ENCODE measurements at regions not wholly inside any gene's neighbourhood (a gene's known extent, or its start where the extent isn't known, plus 50 kb on each side); places are given as distances from the start of the nearest gene placed in this dataset.

DNA sequence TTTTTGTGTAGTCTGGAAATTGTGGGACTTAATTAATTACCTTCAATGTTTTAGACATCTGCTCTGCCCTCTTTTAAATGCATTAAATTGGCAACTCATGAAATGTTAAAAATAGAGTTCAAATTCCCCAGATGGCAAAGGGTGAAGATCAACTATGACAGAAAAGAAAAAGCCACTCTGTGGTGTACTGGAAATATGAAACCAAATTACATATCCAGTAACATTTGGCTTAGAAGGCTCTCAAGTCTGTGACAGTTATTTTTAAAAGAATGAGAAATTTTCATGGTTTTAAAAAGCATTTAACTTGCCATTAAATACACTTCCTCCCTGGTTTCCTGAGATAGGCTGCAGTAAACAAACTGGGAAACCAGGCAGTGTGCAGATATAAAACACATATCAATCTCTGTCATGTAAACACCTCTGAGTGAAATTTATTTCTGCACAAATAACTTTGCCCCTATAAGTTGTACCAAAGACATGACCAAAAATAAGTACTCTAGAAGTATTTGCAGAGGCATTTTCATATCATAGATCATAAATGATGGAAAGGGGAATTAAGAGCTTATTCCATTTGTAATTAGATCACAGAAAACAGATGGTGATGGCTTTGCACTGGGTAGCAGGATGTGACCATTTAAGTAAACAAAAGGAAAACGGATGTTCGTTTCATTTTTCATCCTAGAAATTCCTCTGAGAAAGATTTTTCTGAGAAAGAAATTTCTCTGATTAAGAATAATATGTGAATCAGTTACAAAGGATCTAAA lies 360.1 kb downstream of the SAMD5 start:
- Histone ChIP-seq H3K36me3 (no peaks in the 10 kb centered on the region), H3K4me1 (peaks cover 0 to 7% (median 0%) of the 10 kb centered on the region in 3 donors), H3K27me3 (no peaks in the 10 kb centered on the region), H3K9me3 (no peaks in the 10 kb centered on the region), H3K27ac (no peak overlapping the region), H3K4me3 (no peak overlapping the region)
- intact Hi-C loops (cut with DNase I) = no loop called here
- WGBS, 2 donors = 19 to 22% methylated on average over 2 of the region's 2 CpGs
- no peak for DNase-seq
- no peak for TF ChIP-seq POLR2A (IDR thresholded peaks at IDR 0.05)
- TF ChIP-seq, protein P1, sequence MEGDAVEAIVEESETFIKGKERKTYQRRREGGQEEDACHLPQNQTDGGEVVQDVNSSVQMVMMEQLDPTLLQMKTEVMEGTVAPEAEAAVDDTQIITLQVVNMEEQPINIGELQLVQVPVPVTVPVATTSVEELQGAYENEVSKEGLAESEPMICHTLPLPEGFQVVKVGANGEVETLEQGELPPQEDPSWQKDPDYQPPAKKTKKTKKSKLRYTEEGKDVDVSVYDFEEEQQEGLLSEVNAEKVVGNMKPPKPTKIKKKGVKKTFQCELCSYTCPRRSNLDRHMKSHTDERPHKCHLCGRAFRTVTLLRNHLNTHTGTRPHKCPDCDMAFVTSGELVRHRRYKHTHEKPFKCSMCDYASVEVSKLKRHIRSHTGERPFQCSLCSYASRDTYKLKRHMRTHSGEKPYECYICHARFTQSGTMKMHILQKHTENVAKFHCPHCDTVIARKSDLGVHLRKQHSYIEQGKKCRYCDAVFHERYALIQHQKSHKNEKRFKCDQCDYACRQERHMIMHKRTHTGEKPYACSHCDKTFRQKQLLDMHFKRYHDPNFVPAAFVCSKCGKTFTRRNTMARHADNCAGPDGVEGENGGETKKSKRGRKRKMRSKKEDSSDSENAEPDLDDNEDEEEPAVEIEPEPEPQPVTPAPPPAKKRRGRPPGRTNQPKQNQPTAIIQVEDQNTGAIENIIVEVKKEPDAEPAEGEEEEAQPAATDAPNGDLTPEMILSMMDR (IDR thresholded peaks at IDR 0.05) = no peak

DNA sequence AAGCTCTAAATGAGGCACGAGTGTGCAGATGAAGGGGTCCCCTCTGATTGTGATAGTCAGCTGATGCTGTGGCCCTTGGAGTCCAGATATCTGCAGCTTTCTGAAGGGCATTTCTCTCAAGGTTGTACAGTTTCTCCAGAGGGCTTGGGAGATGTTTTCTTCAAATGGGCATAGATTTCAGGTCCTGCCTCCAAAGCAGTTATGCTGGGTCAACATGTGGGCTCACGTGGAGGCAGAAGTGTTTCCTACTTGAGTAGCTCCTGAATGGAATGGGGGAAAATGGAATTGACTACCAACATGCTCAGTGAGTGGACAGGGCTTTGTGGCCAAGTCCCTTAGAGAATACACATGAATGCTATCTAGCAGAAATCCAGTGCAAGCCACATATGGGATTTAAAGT lies 360.7 kb downstream of the SAMD5 start:
- Histone ChIP-seq H3K9me3 (no peaks in the 10 kb centered on the region), H3K36me3 (no peaks in the 10 kb centered on the region), H3K27ac (no peak overlapping the region), H3K4me1 (peaks cover 0 to 7% (median 0%) of the 10 kb centered on the region in 3 donors), H3K27me3 (no peaks in the 10 kb centered on the region), H3K4me3 (no peak overlapping the region)
- no peak for TF ChIP-seq POLR2A (IDR thresholded peaks at IDR 0.05)
- TF ChIP-seq, protein P1 (IDR thresholded peaks at IDR 0.05) = no peak
- 61% methylated on average over 2 of the region's 2 CpGs for WGBS, 2 donors
- intact Hi-C loops (cut with DNase I) = no loop called here
- DNase-seq = no peak

DNA sequence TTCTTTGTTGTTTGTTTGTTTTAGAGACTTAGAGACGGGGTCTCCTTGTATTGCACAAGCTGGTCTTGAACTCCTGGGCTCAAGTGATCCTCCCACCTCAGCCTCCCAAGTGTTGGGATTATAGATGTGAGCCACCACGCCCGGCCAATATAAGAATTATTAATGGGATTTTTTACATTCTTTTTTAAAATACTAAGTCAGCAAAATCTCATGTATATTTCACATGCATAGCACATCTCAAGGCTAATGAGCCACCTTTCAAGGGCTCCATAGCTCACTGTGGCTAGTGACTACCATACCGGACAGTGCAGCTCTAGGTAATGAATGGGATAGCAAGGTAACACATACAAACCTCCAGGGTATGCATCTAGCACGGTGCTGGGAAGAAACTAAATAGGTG lies 361.4 kb downstream of the SAMD5 start:
- TF ChIP-seq, protein P1 (IDR thresholded peaks at IDR 0.05) = no peak
- TF ChIP-seq POLR2A (IDR thresholded peaks at IDR 0.05) = no peak
- 88 to 92% methylated on average over 5 of the region's 5 CpGs for WGBS, 2 donors
- Histone ChIP-seq H3K4me3 (no peak overlapping the region), H3K36me3 (no peaks in the 10 kb centered on the region), H3K27ac (no peak overlapping the region), H3K27me3 (no peaks in the 10 kb centered on the region), H3K4me1 (peaks cover 0 to 7% (median 0%) of the 10 kb centered on the region in 3 donors), H3K9me3 (no peaks in the 10 kb centered on the region)
- DNase-seq = no peak
- intact Hi-C loops (cut with DNase I) = no loop called here

DNA sequence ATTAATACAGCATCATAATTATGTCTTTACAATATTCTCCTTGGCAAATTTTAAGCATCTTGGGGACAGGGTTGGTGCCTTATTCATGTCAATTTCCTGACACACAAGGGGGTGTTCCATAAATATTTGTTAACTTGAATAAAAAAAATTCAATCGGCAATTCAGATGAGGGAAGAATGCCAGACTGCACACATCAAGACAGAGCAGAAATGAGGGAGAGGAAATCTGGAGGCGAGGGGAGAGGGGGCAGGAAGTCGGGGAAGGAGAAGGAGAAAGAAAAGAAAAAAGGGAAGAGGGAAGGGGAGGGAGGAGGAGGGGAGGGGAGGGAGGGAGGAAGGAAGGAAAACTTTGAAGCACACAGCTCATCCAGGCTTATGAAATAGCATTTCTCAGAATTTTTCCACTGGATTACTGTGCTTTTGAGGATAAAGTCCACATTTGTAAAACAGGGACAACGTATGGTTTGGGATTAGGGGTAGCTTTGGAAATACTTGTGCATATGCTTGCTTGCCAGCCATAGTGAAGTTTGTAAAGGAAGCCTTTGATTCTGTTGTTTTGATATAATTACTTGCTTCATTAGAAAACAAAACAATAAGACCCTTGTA lies 362.1 kb downstream of the SAMD5 start:
- no peak for DNase-seq
- Histone ChIP-seq H3K4me3 (no peak overlapping the region), H3K36me3 (no peaks in the 10 kb centered on the region), H3K4me1 (peaks cover 0 to 7% (median 0%) of the 10 kb centered on the region in 3 donors), H3K27ac (no peak overlapping the region), H3K9me3 (no peaks in the 10 kb centered on the region), H3K27me3 (no peaks in the 10 kb centered on the region)
- intact Hi-C loops (cut with DNase I) = no loop called here
- no peak for TF ChIP-seq POLR2A (IDR thresholded peaks at IDR 0.05)
- WGBS, 2 donors = 73% methylated on average over 3 to 4 of the region's 4 CpGs

DNA sequence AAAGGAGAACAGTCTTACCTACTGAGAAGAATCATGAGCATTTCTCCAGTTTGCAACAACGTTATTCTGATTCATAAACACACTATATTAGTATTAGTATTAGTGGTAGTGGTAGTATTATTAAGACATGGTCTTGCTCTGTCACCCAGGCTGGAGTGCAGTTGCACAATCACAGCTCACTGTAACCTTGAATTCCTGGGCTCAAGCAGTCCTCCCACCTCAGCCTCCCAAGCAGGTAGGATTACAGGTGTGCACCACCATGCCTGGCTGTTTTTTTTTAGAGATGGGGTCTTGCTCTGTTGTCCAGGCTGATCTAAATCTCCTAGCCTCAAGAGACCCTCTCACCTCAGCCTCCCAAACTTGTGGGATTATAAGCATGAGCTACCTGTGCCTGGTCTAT lies 363.5 kb downstream of the SAMD5 start:
- WGBS, 2 donors = 71 to 76% methylated on average over 1 of the region's 1 CpG

More for the DNA sequence above, 363.5 kb downstream of the SAMD5 start:
- no peak for DNase-seq
- peaks cover 0 to 7% (median 0%) of the 10 kb centered on the region in 3 donors for H3K4me1 ChIP-seq
- no peak overlapping the region for H3K27ac ChIP-seq
- TF ChIP-seq, protein P1 (IDR thresholded peaks at IDR 0.05) = no peak
- H3K9me3 ChIP-seq = no peaks in the 10 kb centered on the region
- intact Hi-C loops (cut with DNase I) = no loop called here
- no peak overlapping the region for H3K4me3 ChIP-seq
- H3K36me3 ChIP-seq = no peaks in the 10 kb centered on the region
- H3K27me3 ChIP-seq = no peaks in the 10 kb centered on the region

Measured in esophagus squamous epithelium (tissue), 5 donors.